ENCODE measurements at regions not wholly inside any gene's neighbourhood (a gene's known extent, or its start where the extent isn't known, plus 50 kb on each side); places are given as distances from the start of the nearest gene placed in this dataset.

DNA sequence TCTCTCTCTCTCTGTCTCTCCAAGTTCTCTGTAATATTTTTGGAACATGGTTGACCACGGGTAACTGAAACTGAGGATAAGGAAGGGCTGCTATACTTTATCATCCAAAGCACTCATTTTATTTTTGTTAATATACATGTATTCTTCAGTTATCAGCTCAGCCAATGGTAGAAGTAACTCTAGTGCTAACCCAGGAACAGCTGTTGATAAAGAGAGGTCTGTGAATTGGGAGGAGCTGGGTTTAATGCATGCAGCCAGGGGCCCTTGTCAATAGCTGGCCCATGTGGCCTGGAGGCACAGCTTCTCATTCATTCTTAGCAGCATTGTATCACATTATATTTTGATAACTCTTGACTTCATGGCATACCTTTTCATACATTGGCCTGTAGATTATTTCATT is 401.6 kb downstream of the EPHA4 start:
- TF ChIP-seq, protein P1, sequence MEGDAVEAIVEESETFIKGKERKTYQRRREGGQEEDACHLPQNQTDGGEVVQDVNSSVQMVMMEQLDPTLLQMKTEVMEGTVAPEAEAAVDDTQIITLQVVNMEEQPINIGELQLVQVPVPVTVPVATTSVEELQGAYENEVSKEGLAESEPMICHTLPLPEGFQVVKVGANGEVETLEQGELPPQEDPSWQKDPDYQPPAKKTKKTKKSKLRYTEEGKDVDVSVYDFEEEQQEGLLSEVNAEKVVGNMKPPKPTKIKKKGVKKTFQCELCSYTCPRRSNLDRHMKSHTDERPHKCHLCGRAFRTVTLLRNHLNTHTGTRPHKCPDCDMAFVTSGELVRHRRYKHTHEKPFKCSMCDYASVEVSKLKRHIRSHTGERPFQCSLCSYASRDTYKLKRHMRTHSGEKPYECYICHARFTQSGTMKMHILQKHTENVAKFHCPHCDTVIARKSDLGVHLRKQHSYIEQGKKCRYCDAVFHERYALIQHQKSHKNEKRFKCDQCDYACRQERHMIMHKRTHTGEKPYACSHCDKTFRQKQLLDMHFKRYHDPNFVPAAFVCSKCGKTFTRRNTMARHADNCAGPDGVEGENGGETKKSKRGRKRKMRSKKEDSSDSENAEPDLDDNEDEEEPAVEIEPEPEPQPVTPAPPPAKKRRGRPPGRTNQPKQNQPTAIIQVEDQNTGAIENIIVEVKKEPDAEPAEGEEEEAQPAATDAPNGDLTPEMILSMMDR (IDR thresholded peaks at IDR 0.05; ENCODE audit: low read depth, low read length, poor library complexity, severe bottlenecking), result no peak
- no peak for TF ChIP-seq EZH2phosphoT487 (IDR thresholded peaks at IDR 0.05; ENCODE audit: borderline replicate concordance, low read length)
- Histone ChIP-seq H3F3A (ENCODE audit: control insufficient read depth, insufficient read depth) (no peaks in the 10 kb centered on the region), H3K79me2 (ENCODE audit: control insufficient read depth, low read length) (no peaks in the 10 kb centered on the region), H3K4me3 (ENCODE audit: low read length) (no peak overlapping the region), H3K27me3 (ENCODE audit: control insufficient read depth, low read length) (no peaks in the 10 kb centered on the region), H3K27ac (ENCODE audit: low read depth, low read length) (no peak overlapping the region), H3K4me2 (ENCODE audit: low read length) (no peak overlapping the region), H3K9me2 (replicated peaks; ENCODE audit: control insufficient read depth, low read length) (no peaks in the 10 kb centered on the region), H4K20me1 (ENCODE audit: control insufficient read depth, insufficient read depth, low read depth, low read length) (no peaks in the 10 kb centered on the region), H3K4me1 (ENCODE audit: control insufficient read depth, low read length) (no peaks in the 10 kb centered on the region), H3K9me3 (ENCODE audit: control insufficient read depth, insufficient read depth, low read length) (no peaks in the 10 kb centered on the region), H3K36me3 (ENCODE audit: control insufficient read depth, low read length) (no peaks in the 10 kb centered on the region)

GRCh38 chr2:221176667-221177066 is 395.4 kb downstream of the EPHA4 start:
- H3K9me2 ChIP-seq (replicated peaks; ENCODE audit: control insufficient read depth, low read length), result no peaks in the 10 kb centered on the region
- no peak for TF ChIP-seq EZH2phosphoT487 (IDR thresholded peaks at IDR 0.05; ENCODE audit: borderline replicate concordance, low read length)
- TF ChIP-seq, protein P1 (IDR thresholded peaks at IDR 0.05; ENCODE audit: low read depth, low read length, poor library complexity, severe bottlenecking), result no peak
- no peaks in the 10 kb centered on the region for H3K4me1 ChIP-seq (ENCODE audit: control insufficient read depth, low read length)
- H3K9me3 ChIP-seq (ENCODE audit: control insufficient read depth, insufficient read depth, low read length), result no peaks in the 10 kb centered on the region
- no peak overlapping the region for H3K4me3 ChIP-seq (ENCODE audit: low read length)
- H4K20me1 ChIP-seq (ENCODE audit: control insufficient read depth, insufficient read depth, low read depth, low read length), result no peaks in the 10 kb centered on the region
- no peaks in the 10 kb centered on the region for H3K27me3 ChIP-seq (ENCODE audit: control insufficient read depth, low read length)
- no peaks in the 10 kb centered on the region for H3K79me2 ChIP-seq (ENCODE audit: control insufficient read depth, low read length)
- no peaks in the 10 kb centered on the region for H3K36me3 ChIP-seq (ENCODE audit: control insufficient read depth, low read length)
- H3K27ac ChIP-seq (ENCODE audit: low read depth, low read length), result no peak overlapping the region
- H3K4me2 ChIP-seq (ENCODE audit: low read length), result no peak overlapping the region
- H3F3A ChIP-seq (ENCODE audit: control insufficient read depth, insufficient read depth), result no peaks in the 10 kb centered on the region

DNA sequence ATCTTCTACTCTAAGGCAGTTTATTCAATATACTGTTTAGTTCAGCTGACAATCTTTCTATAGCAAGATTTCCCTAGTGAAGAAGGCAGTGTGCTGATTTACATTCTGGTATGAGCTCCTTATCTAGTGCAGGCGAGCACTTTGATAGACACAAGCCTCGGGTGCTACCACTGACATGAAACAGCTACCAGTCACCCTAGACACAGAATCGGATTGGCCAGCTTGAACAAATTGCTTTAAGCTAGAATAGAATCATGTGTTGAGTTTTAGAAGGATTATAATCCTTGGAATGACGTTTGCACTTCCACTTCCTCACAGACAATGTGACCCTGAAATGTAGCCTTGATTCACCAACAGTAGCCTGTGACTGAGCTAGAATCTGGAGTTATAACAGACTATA is 394.0 kb downstream of the EPHA4 start:
- H3K36me3 ChIP-seq (ENCODE audit: control insufficient read depth, low read length), result no peaks in the 10 kb centered on the region
- H3K79me2 ChIP-seq (ENCODE audit: control insufficient read depth, low read length), result no peaks in the 10 kb centered on the region
- H3K4me3 ChIP-seq (ENCODE audit: low read length), result no peak overlapping the region
- no peaks in the 10 kb centered on the region for H4K20me1 ChIP-seq (ENCODE audit: control insufficient read depth, insufficient read depth, low read depth, low read length)
- no peaks in the 10 kb centered on the region for H3F3A ChIP-seq (ENCODE audit: control insufficient read depth, insufficient read depth)
- no peak for TF ChIP-seq EZH2phosphoT487 (IDR thresholded peaks at IDR 0.05; ENCODE audit: borderline replicate concordance, low read length)
- TF ChIP-seq, protein P1 (IDR thresholded peaks at IDR 0.05; ENCODE audit: low read depth, low read length, poor library complexity, severe bottlenecking), result no peak
- no peaks in the 10 kb centered on the region for H3K9me2 ChIP-seq (replicated peaks; ENCODE audit: control insufficient read depth, low read length)
- no peak overlapping the region for H3K4me2 ChIP-seq (ENCODE audit: low read length)
- H3K4me1 ChIP-seq (ENCODE audit: control insufficient read depth, low read length), result no peaks in the 10 kb centered on the region
- H3K27ac ChIP-seq (ENCODE audit: low read depth, low read length), result no peak overlapping the region
- H3K9me3 ChIP-seq (ENCODE audit: control insufficient read depth, insufficient read depth, low read length), result no peaks in the 10 kb centered on the region
- H3K27me3 ChIP-seq (ENCODE audit: control insufficient read depth, low read length), result no peaks in the 10 kb centered on the region

DNA sequence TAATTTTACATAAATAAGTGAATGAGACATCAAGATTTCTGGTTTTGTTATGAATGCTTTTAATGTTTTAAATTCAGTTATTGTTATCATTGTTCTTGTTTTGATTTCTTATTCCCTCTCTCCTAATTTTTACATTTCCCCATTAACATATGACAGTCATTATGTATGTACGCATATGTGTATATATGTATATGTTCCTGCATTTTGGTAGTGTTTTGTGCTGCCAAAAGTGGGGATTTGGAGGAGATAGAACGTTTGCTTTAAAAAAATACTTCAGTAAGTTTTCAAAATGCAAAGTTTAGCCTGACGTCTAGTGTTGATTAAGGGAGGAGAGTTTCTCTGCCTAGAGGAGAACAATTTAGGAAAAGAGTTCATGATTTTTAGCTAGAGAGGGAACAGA is 385.2 kb downstream of the EPHA4 start:
- Histone ChIP-seq H3F3A (ENCODE audit: control insufficient read depth, insufficient read depth) (no peaks in the 10 kb centered on the region), H3K4me1 (ENCODE audit: control insufficient read depth, low read length) (no peaks in the 10 kb centered on the region), H3K9me3 (ENCODE audit: control insufficient read depth, insufficient read depth, low read length) (no peaks in the 10 kb centered on the region), H3K4me2 (ENCODE audit: low read length) (no peak overlapping the region), H3K79me2 (ENCODE audit: control insufficient read depth, low read length) (no peaks in the 10 kb centered on the region), H3K9me2 (replicated peaks; ENCODE audit: control insufficient read depth, low read length) (no peaks in the 10 kb centered on the region), H3K36me3 (ENCODE audit: control insufficient read depth, low read length) (no peaks in the 10 kb centered on the region), H3K4me3 (ENCODE audit: low read length) (no peak overlapping the region), H4K20me1 (ENCODE audit: control insufficient read depth, insufficient read depth, low read depth, low read length) (no peaks in the 10 kb centered on the region), H3K27me3 (ENCODE audit: control insufficient read depth, low read length) (no peaks in the 10 kb centered on the region), H3K27ac (ENCODE audit: low read depth, low read length) (no peak overlapping the region)
- TF ChIP-seq, protein P1 (IDR thresholded peaks at IDR 0.05; ENCODE audit: low read depth, low read length, poor library complexity, severe bottlenecking), result no peak
- no peak for TF ChIP-seq EZH2phosphoT487 (IDR thresholded peaks at IDR 0.05; ENCODE audit: borderline replicate concordance, low read length)
